NCI-H2227 (cell line): ENCODE measurements at regions not wholly inside any gene's neighbourhood (a gene's known extent, or its start where the extent isn't known, plus 50 kb on each side); places are given as distances from the start of the nearest gene placed in this dataset.
"Not testable (repeated sequence)": the region's sequence is repeated elsewhere in the genome, so short reads cannot be mapped to it uniquely, and the experiment has no call there.

ENCODE experiments used
- DNase-seq: peaks from one replicate; lab custom pipeline; 2025; ENCODE audit not compliant: unreplicated experiment; lab: John Stamatoyannopoulos, UW

GRCh38 chr14:30156571-30156970 lies 228.9 kb upstream of the PRKD1 start:
- DNase-seq: no peak

GRCh38 chr14:30158299-30158698 lies 230.7 kb upstream of the PRKD1 start:
- no peak for DNase-seq

- DNase-seq: no peak
Observed at GRCh38 chr14:30159374-30159773, 231.7 kb upstream of the PRKD1 start.

GRCh38 chr14:30160608-30161007 lies 233.0 kb upstream of the PRKD1 start:
- DNase-seq: no peak

GRCh38 chr14:30162066-30162465 lies 234.4 kb upstream of the PRKD1 start:
- DNase-seq: no peak

GRCh38 chr14:30165255-30165654 lies 237.6 kb upstream of the PRKD1 start:
- DNase-seq: no peak

- no peak for DNase-seq
Observed at GRCh38 chr14:30177781-30178180, 250.1 kb upstream of the PRKD1 start.

- no peak for DNase-seq
Observed at GRCh38 chr14:30179381-30180130, 251.9 kb upstream of the PRKD1 start.

- DNase-seq: no peak
Observed at GRCh38 chr14:30180219-30180618, 252.6 kb upstream of the PRKD1 start.

GRCh38 chr14:30185832-30186231 lies 258.2 kb upstream of the PRKD1 start:
- no peak for DNase-seq

GRCh38 chr14:30191639-30192279 lies 264.1 kb upstream of the PRKD1 start:
- DNase-seq: no peak

- DNase-seq: no peak
Observed at GRCh38 chr14:30193101-30193500, 265.5 kb upstream of the PRKD1 start.

- DNase-seq: no peak
Observed at GRCh38 chr14:30193845-30194501, 266.3 kb upstream of the PRKD1 start.

- DNase-seq: no peak
Observed at GRCh38 chr14:30194741-30195148, 267.1 kb upstream of the PRKD1 start.

GRCh38 chr14:30195941-30196340 lies 268.3 kb upstream of the PRKD1 start:
- DNase-seq: no peak

- no peak for DNase-seq
Observed at GRCh38 chr14:30196861-30197260, 269.2 kb upstream of the PRKD1 start.

- DNase-seq: not testable (repeated sequence)
Observed at GRCh38 chr14:30198720-30199119, 271.1 kb upstream of the PRKD1 start.

- DNase-seq: no peak
Observed at GRCh38 chr14:30204431-30204980, 276.9 kb upstream of the PRKD1 start.

- DNase-seq: no peak
Observed at GRCh38 chr14:30209136-30209535, 281.5 kb upstream of the PRKD1 start.

GRCh38 chr14:30210630-30211029 lies 283.0 kb upstream of the PRKD1 start:
- no peak for DNase-seq

- DNase-seq: no peak
Observed at GRCh38 chr14:30211326-30211725, 283.7 kb upstream of the PRKD1 start.

- no peak for DNase-seq
Observed at GRCh38 chr14:30214014-30214413, 286.4 kb upstream of the PRKD1 start.
